A673 (cell line): ENCODE measurements at regions not wholly inside any gene's neighbourhood (a gene's known extent, or its start where the extent isn't known, plus 50 kb on each side); places are given as distances from the start of the nearest gene placed in this dataset.

ENCODE experiments used
- BruUV-seq: library from RNA; stranded (reverse); fragments of 400-500 nt; replicated peaks from 2 replicates; lab custom pipeline; 2021; lab: Mats Ljungman, UMichigan
- CTCF ChIA-PET: fragments of 300-600 bp; sonication (Branson Sonifier 250); formaldehyde crosslinking; loops from one replicate; lab custom pipeline; 2022; ENCODE audit warnings: antibody characterized with exemption; lab: Charles Lee
- POLR2A ChIA-PET: fragments of 300-600 bp; sonication (Branson Sonifier 250); formaldehyde crosslinking; loops from one replicate; lab custom pipeline; 2022; ENCODE audit warnings: antibody characterized with exemption; ENCODE audit not compliant: low non-redundant PET; lab: Charles Lee
- DNase-seq: peaks from one replicate; pipeline ENCODE4 v3.0.0-alpha.2; 2015; ENCODE audit warnings: low spot score
- H3K27ac ChIP-seq: fragments of 200-600 bp; sonication (generic); 2 replicates; pipeline ENCODE4 v1.5.1; 2016; ENCODE audit warnings: mixed run types, low read depth, mild to moderate bottlenecking, mixed read lengths, antibody characterized with exemption, low read length; ENCODE audit not compliant: poor library complexity, severe bottlenecking
- H3K27me3 ChIP-seq: fragments of 200-600 bp; sonication (generic); replicated peaks from 2 replicates; pipeline ENCODE4 v1.6.1; 2017; ENCODE audit warnings: mixed run types, low read depth, mild to moderate bottlenecking, mixed read lengths, antibody characterized with exemption, low read length; ENCODE audit not compliant: insufficient read depth, poor library complexity
- H3K36me3 ChIP-seq: fragments of 200-600 bp; sonication (generic); 2 replicates; pipeline ENCODE4 v1.6.1; 2016; ENCODE audit warnings: mixed run types, mild to moderate bottlenecking, mixed read lengths, antibody characterized with exemption, low read length; ENCODE audit not compliant: insufficient read depth, poor library complexity, severe bottlenecking
- H3K4me1 ChIP-seq: fragments of 200-600 bp; sonication (generic); 2 replicates; pipeline ENCODE4 v1.6.1; 2017; ENCODE audit warnings: mixed run types, mild to moderate bottlenecking, mixed read lengths, antibody characterized with exemption, low read length; ENCODE audit not compliant: insufficient read depth, poor library complexity, severe bottlenecking
- H3K4me3 ChIP-seq: fragments of 200-600 bp; sonication (generic); 2 replicates; pipeline ENCODE4 v1.5.1; 2016; ENCODE audit warnings: low read depth, mixed run types, mild to moderate bottlenecking, mixed read lengths, low read length; ENCODE audit not compliant: poor library complexity, severe bottlenecking
- H3K9me3 ChIP-seq: fragments of 200-600 bp; sonication (generic); 2 replicates; pipeline ENCODE4 v1.6.1; 2016; ENCODE audit warnings: mixed run types, low read depth, mild to moderate bottlenecking, mixed read lengths, antibody characterized with exemption, low read length; ENCODE audit not compliant: poor library complexity, severe bottlenecking
- CTCF ChIP-seq: fragments of 300-800, 200-600 bp; sonication (generic); conservative IDR thresholded peaks from 2 replicates; pipeline ENCODE4 v1.5.1; 2017; ENCODE audit warnings: low read depth, mild to moderate bottlenecking, antibody characterized with exemption, low read length, moderate library complexity, mixed read lengths
- EZH2 ChIP-seq: fragments of 200-600 bp; sonication (generic); IDR thresholded peaks from 2 replicates; pipeline ENCODE4 v1.6.1; 2017; ENCODE audit warnings: borderline replicate concordance, low read depth, mild to moderate bottlenecking, mixed read lengths, antibody characterized with exemption, low read length; ENCODE audit not compliant: poor library complexity, severe bottlenecking
- intact Hi-C: fragments of 100-400 bp; cut with micrococcal nuclease; formaldehyde crosslinking; loops from one replicate; pipeline ENCODE4 v1.10.0; 2022; ENCODE audit not compliant: unreplicated experiment

DNA sequence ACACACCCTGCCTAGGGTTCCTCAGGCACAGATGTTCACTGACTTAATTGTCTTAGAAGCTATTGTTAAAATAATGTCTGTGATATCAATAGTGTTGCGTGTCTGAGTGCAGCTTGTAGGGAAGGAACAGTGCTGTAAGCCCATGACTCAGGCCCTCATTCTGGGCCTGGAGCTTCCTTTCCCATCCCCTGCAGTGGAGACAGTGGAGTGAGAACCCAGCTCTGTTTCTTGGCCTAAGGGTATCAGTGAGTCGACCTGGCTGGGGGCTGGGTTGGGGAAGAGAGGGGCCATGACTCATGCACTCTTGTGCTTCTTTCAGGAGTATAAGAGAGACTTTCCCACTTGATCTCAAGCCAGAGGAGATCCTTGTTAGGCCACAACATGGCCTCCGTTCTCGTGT lies 106.8 kb downstream of the HRH4 start:
- no peak for DNase-seq
- BruUV-seq = no TSS peak
- CTCF ChIA-PET = no interaction called here
- no peak for TF ChIP-seq EZH2
- TF ChIP-seq CTCF = no peak
- H3K27me3 ChIP-seq = peaks cover 6% of the 10 kb centered on the region
- POLR2A ChIA-PET = no interaction called here
- no peaks in the 10 kb centered on the region for H3K36me3 ChIP-seq
- intact Hi-C loops = loop anchor here (10.0 kb wide), 1 partner anchor 62 kb away; no protein-coding TSS in a partner anchor
- no peaks in the 10 kb centered on the region for H3K9me3 ChIP-seq
- H3K27ac ChIP-seq = no peak overlapping the region
- H3K4me3 ChIP-seq = no peak overlapping the region
- H3K4me1 ChIP-seq = no peaks in the 10 kb centered on the region

GRCh38 chr18:24570716-24571115 lies 110.3 kb downstream of the HRH4 start:
- no TSS peak for BruUV-seq
- CTCF ChIA-PET = no interaction called here
- no peaks in the 10 kb centered on the region for H3K27me3 ChIP-seq
- H3K4me3 ChIP-seq = no peak overlapping the region
- no peak for DNase-seq
- H3K9me3 ChIP-seq = peaks cover 7% of the 10 kb centered on the region
- H3K36me3 ChIP-seq = no peaks in the 10 kb centered on the region
- no peaks in the 10 kb centered on the region for H3K4me1 ChIP-seq
- no peak overlapping the region for H3K27ac ChIP-seq
- POLR2A ChIA-PET = no interaction called here
- no peak for TF ChIP-seq EZH2
- TF ChIP-seq CTCF = no peak
- intact Hi-C loops = no loop called here

DNA sequence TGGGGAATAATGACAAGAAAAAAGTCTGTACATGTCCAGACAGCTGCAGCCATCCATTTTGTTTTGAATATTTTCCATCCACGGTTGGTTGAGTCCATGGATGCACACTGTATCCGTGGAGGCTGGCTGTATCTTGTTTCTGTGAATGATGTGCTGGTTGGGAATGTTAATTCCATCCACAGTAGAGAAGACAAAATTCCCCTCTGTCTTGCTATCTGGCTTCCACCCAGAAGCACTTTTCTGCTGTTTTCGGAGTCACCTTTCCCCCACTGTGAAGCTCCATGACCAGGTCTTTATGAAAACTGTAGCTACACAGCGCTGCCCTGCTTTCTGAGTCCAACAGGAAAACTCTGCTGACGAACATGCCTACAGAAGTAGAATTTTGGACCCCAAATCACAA lies 122.3 kb downstream of the HRH4 start:
- ChIA-PET POLR2A (no interaction called here), CTCF (interaction anchor here (0.7 kb wide), 1 partner anchor 1314 kb away, joined by 8 read pairs; no protein-coding TSS in a partner anchor)
- intact Hi-C loops = no loop called here
- no peak for TF ChIP-seq CTCF
- TF ChIP-seq EZH2 = no peak
- no peak for DNase-seq
- Histone ChIP-seq H3K36me3 (no peaks in the 10 kb centered on the region), H3K4me1 (no peaks in the 10 kb centered on the region), H3K27me3 (peaks cover 81% of the 10 kb centered on the region), H3K27ac (no peak overlapping the region), H3K4me3 (no peak overlapping the region), H3K9me3 (no peaks in the 10 kb centered on the region)
- no TSS peak for BruUV-seq
